Upper lobe of left lung (tissue), 6 donors: ENCODE measurements at regions not wholly inside any gene's neighbourhood (a gene's known extent, or its start where the extent isn't known, plus 50 kb on each side); places are given as distances from the start of the nearest gene placed in this dataset.

ENCODE experiments used
- ATAC-seq, 2 donors: fragments of 200-7000 bp; cut with Tn5 transposase; one replicate each; pipeline ENCODE4 v1.9.1; 2022; ENCODE audit warnings: mild to moderate bottlenecking in 2 of 2, moderate library complexity in 2 of 2; ENCODE audit not compliant: low FRiP score in 2 of 2
- DNase-seq, 2 donors: peaks; one replicate each; pipeline ENCODE4 v3.0.0-alpha.2; 2019 to 2020
- H3K27ac ChIP-seq, 4 donors: fragments of 200-600 bp; sonication (generic); one replicate each; pipeline ENCODE4 v1.5.1; 2016 to 2019
- H3K27me3 ChIP-seq, 4 donors: fragments of 200-600 bp; sonication (generic); one replicate each; pipeline ENCODE4 v1.5.1; 2017 to 2019
- H3K36me3 ChIP-seq, 4 donors: fragments of 200-600 bp; sonication (generic); one replicate each; pipeline ENCODE4 v1.5.1; 2016 to 2019
- H3K4me1 ChIP-seq, 4 donors: fragments of 200-600 bp; sonication (generic); one replicate each; pipeline ENCODE4 v1.5.1; 2018 to 2019
- H3K4me3 ChIP-seq, 4 donors: fragments of 200-600 bp; sonication (generic); one replicate each; pipeline ENCODE4 v1.5.1; 2017 to 2019; ENCODE audit warnings: mild to moderate bottlenecking in 2 of 4, moderate library complexity in 1 of 4
- H3K9me3 ChIP-seq, 4 donors: fragments of 200-600 bp; sonication (generic); one replicate each; pipeline ENCODE4 v1.5.1; 2018 to 2019
- EP300 ChIP-seq, 4 donors: sonication (generic); formaldehyde crosslinking; IDR thresholded peaks; one replicate each; pipeline ENCODE4 v1.5.1; 2017; ENCODE audit warnings: antibody characterized with exemption in 4 of 4, control low read depth in 2 of 4
- POLR2A ChIP-seq, 4 donors: fragments of 450-650 bp; IDR thresholded peaks; one replicate each; pipeline ENCODE4 v1.5.1; 2016 to 2017; ENCODE audit warnings: antibody characterized with exemption in 4 of 4, mild to moderate bottlenecking in 2 of 4
- POLR2AphosphoS5 ChIP-seq, 2 donors: sonication (generic); formaldehyde crosslinking; IDR thresholded peaks; one replicate each; pipeline ENCODE4 v1.5.1; 2017; ENCODE audit warnings: antibody characterized with exemption in 2 of 2
- WGBS, 2 donors: methylation state at CpG; one replicate each; pipeline ENCODE4 v1.1.5; 2017 to 2018; 5-methylcytosine and 5-hydroxymethylcytosine counted together
- TF ChIP-seq, protein P1 (sequence below), 6 experiments: fragments of 450-650 bp in 4 of 6; fragments of 200-600 bp in 2 of 6; sonication (generic) in 2 of 6; IDR thresholded peaks; one replicate each; pipeline ENCODE4 v1.5.1; 2016 to 2019; ENCODE audit warnings: antibody characterized with exemption in 6 of 6
- donor health status: DM: no; HTN: no; CAD: no; lungs with moderate emphysema.
- donor health status: DM: no; HTN: yes; CAD: no; lungs with severe emphysema.

DNA sequence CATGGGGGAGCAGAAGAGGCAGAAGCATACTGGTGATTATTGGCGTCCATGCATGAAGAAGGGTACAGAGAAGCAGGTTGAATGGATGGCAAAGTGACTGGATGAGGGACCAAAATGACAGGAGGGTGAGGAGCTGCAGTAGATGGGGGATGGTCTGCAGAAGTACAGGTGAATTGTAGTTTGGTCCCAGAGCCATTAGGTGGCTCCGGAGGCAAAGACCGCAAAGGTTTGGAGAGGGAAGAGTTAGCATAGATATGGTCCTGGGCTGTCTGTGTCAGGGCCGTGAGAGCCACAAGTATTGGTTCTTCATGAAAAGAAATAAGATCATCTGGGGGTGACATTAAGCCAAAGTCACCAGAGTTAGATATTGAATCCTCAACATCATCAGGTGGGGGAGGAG lies 59.0 kb upstream of the ZNF726 start:
- Histone ChIP-seq H3K4me3 (no peak overlapping the region), H3K27me3 (no peaks in the 10 kb centered on the region), H3K9me3 (peaks cover 0 to 18% (median 6%) of the 10 kb centered on the region in 4 donors), H3K4me1 (no peaks in the 10 kb centered on the region), H3K36me3 (no peaks in the 10 kb centered on the region), H3K27ac (no peak overlapping the region)
- DNase-seq (no peak), ATAC-seq (no peak)
- WGBS, 2 donors: 77 to 81% methylated on average over 4 of the region's 4 CpGs
- no peak for TF ChIP-seq POLR2AphosphoS5 (IDR thresholded peaks at IDR 0.05)
- no peak for TF ChIP-seq POLR2A (IDR thresholded peaks at IDR 0.05)

DNA sequence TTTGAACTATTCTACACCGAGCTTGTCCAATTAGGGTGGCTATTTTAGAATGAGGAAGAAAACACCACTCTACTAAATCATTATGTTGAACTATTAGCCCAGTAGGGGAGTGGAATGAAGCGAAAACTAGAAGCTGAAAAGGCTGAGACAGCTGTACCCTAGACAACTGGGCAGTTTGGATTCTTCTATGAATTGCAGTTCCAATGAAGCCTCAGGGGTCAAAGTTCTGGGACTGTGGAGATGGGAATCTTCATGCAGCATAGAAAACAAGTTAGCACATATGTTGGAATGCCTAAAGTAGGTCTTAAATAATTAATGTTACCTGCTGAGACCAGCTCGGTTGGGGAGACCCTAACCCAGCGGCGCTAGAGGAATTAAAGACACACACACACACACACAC lies 62.7 kb upstream of the ZNF726 start:
- H3K36me3 ChIP-seq: no peaks in the 10 kb centered on the region
- H3K4me3 ChIP-seq: no peak overlapping the region
- H3K9me3 ChIP-seq: peaks cover under 1 to 30% (median 4%) of the 10 kb centered on the region in 4 donors
- no peaks in the 10 kb centered on the region for H3K27me3 ChIP-seq
- ATAC-seq: no peak
- TF ChIP-seq, protein P1, sequence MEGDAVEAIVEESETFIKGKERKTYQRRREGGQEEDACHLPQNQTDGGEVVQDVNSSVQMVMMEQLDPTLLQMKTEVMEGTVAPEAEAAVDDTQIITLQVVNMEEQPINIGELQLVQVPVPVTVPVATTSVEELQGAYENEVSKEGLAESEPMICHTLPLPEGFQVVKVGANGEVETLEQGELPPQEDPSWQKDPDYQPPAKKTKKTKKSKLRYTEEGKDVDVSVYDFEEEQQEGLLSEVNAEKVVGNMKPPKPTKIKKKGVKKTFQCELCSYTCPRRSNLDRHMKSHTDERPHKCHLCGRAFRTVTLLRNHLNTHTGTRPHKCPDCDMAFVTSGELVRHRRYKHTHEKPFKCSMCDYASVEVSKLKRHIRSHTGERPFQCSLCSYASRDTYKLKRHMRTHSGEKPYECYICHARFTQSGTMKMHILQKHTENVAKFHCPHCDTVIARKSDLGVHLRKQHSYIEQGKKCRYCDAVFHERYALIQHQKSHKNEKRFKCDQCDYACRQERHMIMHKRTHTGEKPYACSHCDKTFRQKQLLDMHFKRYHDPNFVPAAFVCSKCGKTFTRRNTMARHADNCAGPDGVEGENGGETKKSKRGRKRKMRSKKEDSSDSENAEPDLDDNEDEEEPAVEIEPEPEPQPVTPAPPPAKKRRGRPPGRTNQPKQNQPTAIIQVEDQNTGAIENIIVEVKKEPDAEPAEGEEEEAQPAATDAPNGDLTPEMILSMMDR (IDR thresholded peaks at IDR 0.05): no peak
- TF ChIP-seq EP300 (IDR thresholded peaks at IDR 0.05) (no peak), POLR2AphosphoS5 (IDR thresholded peaks at IDR 0.05) (no peak), POLR2A (IDR thresholded peaks at IDR 0.05) (no peak)
- H3K4me1 ChIP-seq: no peaks in the 10 kb centered on the region
- WGBS, 2 donors: 82 to 91% methylated on average over 5 of the region's 5 CpGs
- no peak overlapping the region for H3K27ac ChIP-seq
- DNase-seq: no peak

GRCh38 chr19:23832717-23833327 lies 74.1 kb upstream of the ZNF681 start:
- ATAC-seq: no peak
- H3K27ac ChIP-seq: no peak overlapping the region
- no peaks in the 10 kb centered on the region for H3K27me3 ChIP-seq
- no peak overlapping the region for H3K4me3 ChIP-seq
- DNase-seq: no peak
- no peaks in the 10 kb centered on the region for H3K36me3 ChIP-seq
- no peak for TF ChIP-seq EP300 (IDR thresholded peaks at IDR 0.05)
- TF ChIP-seq POLR2A (IDR thresholded peaks at IDR 0.05): no peak
- TF ChIP-seq, protein P1 (IDR thresholded peaks at IDR 0.05): no peak
- no peak for TF ChIP-seq POLR2AphosphoS5 (IDR thresholded peaks at IDR 0.05)
- 57 to 83% methylated on average over 2 of the region's 2 CpGs for WGBS, 2 donors
- no peaks in the 10 kb centered on the region for H3K4me1 ChIP-seq
- H3K9me3 ChIP-seq: peaks cover 56 to 86% (median 71%) of the 10 kb centered on the region in 4 donors

GRCh38 chr19:23823952-23824389 lies 65.3 kb upstream of the ZNF681 start:
- WGBS, 2 donors: 14 to 17% methylated on average over 2 of the region's 2 CpGs
- no peak for ATAC-seq
- Histone ChIP-seq H3K4me3 (no peak overlapping the region), H3K27ac (no peak overlapping the region), H3K9me3 (peaks cover 26 to 58% (median 56%) of the 10 kb centered on the region in 4 donors), H3K27me3 (no peaks in the 10 kb centered on the region), H3K4me1 (no peaks in the 10 kb centered on the region), H3K36me3 (no peaks in the 10 kb centered on the region)
- TF ChIP-seq, protein P1 (IDR thresholded peaks at IDR 0.05): peak in 1 of 6 experiments; percentile 9
- TF ChIP-seq POLR2AphosphoS5 (IDR thresholded peaks at IDR 0.05) (no peak), POLR2A (IDR thresholded peaks at IDR 0.05) (no peak)
- no peak for DNase-seq

DNA sequence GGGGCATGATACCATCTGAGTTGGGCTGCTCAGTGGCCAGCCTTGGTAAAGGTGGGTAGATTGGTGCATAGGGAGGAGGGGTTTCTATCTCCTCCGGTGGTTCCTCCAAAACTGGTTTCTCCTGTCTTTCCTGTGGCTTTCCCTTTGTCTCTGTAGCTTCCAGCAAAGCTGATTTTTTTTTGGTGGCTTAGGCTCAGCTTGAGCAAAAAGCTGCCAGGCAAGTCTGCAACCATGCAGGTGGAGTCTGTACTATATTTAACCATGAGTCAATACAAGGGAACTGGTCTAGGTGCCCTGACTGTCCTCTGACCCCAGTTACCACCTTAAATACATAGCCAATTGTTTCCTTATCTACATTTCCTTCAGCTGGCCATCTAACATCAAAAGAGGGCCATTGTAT lies 64.0 kb upstream of the ZNF681 start:
- WGBS, 2 donors: 79 to 85% methylated on average over 1 of the region's 1 CpG
- Histone ChIP-seq H3K36me3 (no peaks in the 10 kb centered on the region), H3K4me1 (no peaks in the 10 kb centered on the region), H3K9me3 (peaks cover 25 to 58% (median 54%) of the 10 kb centered on the region in 4 donors), H3K27me3 (no peaks in the 10 kb centered on the region), H3K27ac (no peak overlapping the region), H3K4me3 (no peak overlapping the region)
- TF ChIP-seq, protein P1 (IDR thresholded peaks at IDR 0.05): no peak
- no peak for TF ChIP-seq EP300 (IDR thresholded peaks at IDR 0.05)
- no peak for TF ChIP-seq POLR2A (IDR thresholded peaks at IDR 0.05)
- no peak for TF ChIP-seq POLR2AphosphoS5 (IDR thresholded peaks at IDR 0.05)
- DNase-seq (no peak), ATAC-seq (no peak)
